Psoas muscle (tissue), 7 donors: ENCODE measurements at regions not wholly inside any gene's neighbourhood (a gene's known extent, or its start where the extent isn't known, plus 50 kb on each side); places are given as distances from the start of the nearest gene placed in this dataset.
A peak's percentile ranks its signal among the peaks of the same experiment; 100 is the strongest.

Experiments
- ATAC-seq, 4 donors: fragments of 200-7000 bp; cut with Tn5 transposase; one replicate each; pipeline ENCODE4 v1.9.1; 2020; ENCODE audit warnings: moderate library complexity in 3 of 4, mild to moderate bottlenecking in 2 of 4
- DNase-seq, 2 donors: peaks; one replicate each; pipeline ENCODE4 v3.0.0-alpha.2; 2020
- H3K27ac ChIP-seq: fragments of 200-600 bp; one replicate; pipeline ENCODE4 v1.8.0; 2022
- H3K27me3 ChIP-seq, 3 donors: fragments of 200-600 bp in 1 of 3; one replicate each; pipeline versions ENCODE4 v1.6.1 to v1.8.0; 2013 to 2022; ENCODE audit warnings: low read length in 2 of 3, mild to moderate bottlenecking in 2 of 3, moderate library complexity in 1 of 3; ENCODE audit not compliant: insufficient read depth in 3 of 3
- H3K36me3 ChIP-seq, 2 donors: fragments of 200-600 bp in 1 of 2; one replicate each; pipeline versions ENCODE4 v1.6.1 to v1.8.0; 2013 to 2022; ENCODE audit warnings: low read depth in 1 of 2, mild to moderate bottlenecking in 1 of 2, moderate library complexity in 1 of 2; ENCODE audit not compliant: insufficient read depth in 1 of 2
- H3K4me1 ChIP-seq: fragments of 200-600 bp; one replicate; pipeline ENCODE4 v1.8.0; 2022
- H3K4me3 ChIP-seq: fragments of 200-600 bp; one replicate; pipeline ENCODE4 v1.8.0; 2022; ENCODE audit warnings: mild to moderate bottlenecking
- H3K9me3 ChIP-seq: fragments of 200-600 bp; one replicate; pipeline ENCODE4 v1.8.0; 2022
- WGBS, 3 donors: extraction: QIAGEN DNeasy Blood & Tissue Kit; methylation state at CpG; one replicate each; pipeline versions ENCODE4 v1.1.6 to v1.1.7; 2013; 5-methylcytosine and 5-hydroxymethylcytosine counted together
- intact Hi-C, 2 donors: fragments of 100-400 bp; cut with DNase I; formaldehyde crosslinking; loops; one replicate each; pipeline versions ENCODE4 v1.11.0 to v1.14.2; 2022
- TF ChIP-seq, protein P1 (sequence below): fragments of 200-600 bp; IDR thresholded peaks from one replicate; pipeline ENCODE4 v1.8.0; 2022; ENCODE audit warnings: antibody characterized with exemption
- donor health status: healthy with polysubstance abuse.
- donor health status: DM: no; HTN: no; CAD: no; lungs with moderate emphysema.
- donor health status: Bipolar disorder and iron deficiency.
- donor health status: healthy.
- donor health status: DM: yes; HTN: yes; CAD: no.
- donor health status: DM: no; HTN: no; CAD: no.
- donor health status: DM: yes; HTN: yes; CAD: no.

DNA sequence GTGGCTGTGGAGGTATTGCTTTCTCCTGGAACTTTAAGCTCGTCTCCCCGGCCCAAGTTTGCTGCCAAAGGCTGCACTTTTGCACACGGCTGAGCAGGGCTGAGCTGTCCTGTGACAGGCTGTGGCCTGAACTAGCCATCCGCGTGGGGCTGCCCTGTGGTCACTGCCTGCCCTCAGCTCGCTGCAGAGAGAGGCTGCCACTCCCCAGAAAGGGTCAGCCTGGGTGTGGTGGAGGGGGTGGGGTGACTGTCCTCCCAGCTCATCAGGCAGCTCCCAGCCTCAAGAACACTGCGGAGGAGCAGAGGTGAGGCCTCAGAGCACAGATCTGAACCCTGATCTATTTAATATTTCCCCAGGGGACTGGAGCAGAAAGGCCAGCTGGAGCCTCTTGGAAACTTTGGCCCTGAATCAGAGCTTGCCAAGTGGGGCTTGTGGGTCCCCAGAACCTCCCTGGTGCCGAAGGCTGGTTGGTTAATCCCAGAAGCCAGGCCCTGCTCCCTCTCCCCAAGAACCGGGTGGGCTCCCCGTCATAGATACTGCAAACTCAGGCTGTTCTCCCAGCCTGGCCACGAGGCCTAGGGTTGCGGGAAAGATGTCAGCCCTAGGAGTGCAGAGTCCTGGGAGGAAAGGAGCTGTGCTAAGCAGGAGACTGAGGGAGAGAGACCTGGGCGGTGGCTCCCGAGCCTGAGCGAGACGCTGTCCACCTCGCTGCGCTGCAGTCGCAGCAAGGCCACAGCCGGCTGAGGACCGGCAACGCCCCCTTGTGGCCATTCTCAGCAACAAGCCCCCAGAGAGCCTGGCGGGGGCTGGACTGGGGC lies 125.1 kb upstream of the IPO9 start:
- Histone ChIP-seq H3K27ac (peak overlapping the region; percentile 42), H3K27me3 (no peaks in the 10 kb centered on the region), H3K36me3 (no peaks in the 10 kb centered on the region), H3K9me3 (peaks cover 3% of the 10 kb centered on the region), H3K4me1 (peaks cover 24% of the 10 kb centered on the region), H3K4me3 (no peak overlapping the region)
- ATAC-seq (peak; percentile 89 to 95 (median 93)), DNase-seq (peak; percentile 84 to 91)
- intact Hi-C loops: loop anchor here (1.0 kb wide), 1 partner anchor 145 kb away; no protein-coding TSS in a partner anchor
- TF ChIP-seq, protein P1, sequence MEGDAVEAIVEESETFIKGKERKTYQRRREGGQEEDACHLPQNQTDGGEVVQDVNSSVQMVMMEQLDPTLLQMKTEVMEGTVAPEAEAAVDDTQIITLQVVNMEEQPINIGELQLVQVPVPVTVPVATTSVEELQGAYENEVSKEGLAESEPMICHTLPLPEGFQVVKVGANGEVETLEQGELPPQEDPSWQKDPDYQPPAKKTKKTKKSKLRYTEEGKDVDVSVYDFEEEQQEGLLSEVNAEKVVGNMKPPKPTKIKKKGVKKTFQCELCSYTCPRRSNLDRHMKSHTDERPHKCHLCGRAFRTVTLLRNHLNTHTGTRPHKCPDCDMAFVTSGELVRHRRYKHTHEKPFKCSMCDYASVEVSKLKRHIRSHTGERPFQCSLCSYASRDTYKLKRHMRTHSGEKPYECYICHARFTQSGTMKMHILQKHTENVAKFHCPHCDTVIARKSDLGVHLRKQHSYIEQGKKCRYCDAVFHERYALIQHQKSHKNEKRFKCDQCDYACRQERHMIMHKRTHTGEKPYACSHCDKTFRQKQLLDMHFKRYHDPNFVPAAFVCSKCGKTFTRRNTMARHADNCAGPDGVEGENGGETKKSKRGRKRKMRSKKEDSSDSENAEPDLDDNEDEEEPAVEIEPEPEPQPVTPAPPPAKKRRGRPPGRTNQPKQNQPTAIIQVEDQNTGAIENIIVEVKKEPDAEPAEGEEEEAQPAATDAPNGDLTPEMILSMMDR: peak; percentile 98
- 10 to 18% (median 11%) methylated on average over 23 of the region's 23 CpGs for WGBS, 3 donors

DNA sequence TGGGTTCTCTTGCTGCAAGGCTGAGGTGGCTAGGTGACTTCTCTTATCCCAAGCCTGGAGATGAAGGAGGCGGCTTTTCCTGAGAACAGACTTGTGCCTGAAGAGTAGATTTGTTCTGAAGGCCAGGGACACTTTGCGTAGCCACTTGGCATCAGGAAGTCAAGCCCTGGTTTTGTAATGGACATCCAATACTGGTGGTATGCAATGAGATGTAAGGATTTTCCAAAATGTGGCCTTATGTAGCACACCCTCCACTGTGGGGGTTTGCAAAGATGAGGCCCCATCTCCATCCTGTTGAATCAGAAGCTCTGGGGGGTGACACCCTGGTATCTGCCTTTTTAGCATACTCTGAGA lies 124.5 kb upstream of the IPO9 start:
- TF ChIP-seq, protein P1: no peak

GRCh38 chr1:201705389-201705788 lies 123.6 kb upstream of the IPO9 start:
- 65 to 86% (median 69%) methylated on average over 9 of the region's 9 CpGs for WGBS, 3 donors
- Histone ChIP-seq H3K4me1 (peaks cover 24% of the 10 kb centered on the region), H3K9me3 (peaks cover 3% of the 10 kb centered on the region), H3K27me3 (no peaks in the 10 kb centered on the region), H3K4me3 (no peak overlapping the region), H3K36me3 (no peaks in the 10 kb centered on the region), H3K27ac (no peak overlapping the region)
- intact Hi-C loops: no loop called here
- DNase-seq (no peak), ATAC-seq (no peak)
- TF ChIP-seq, protein P1: no peak

More for the DNA sequence above, 124.5 kb upstream of the IPO9 start:
- intact Hi-C loops: loop anchor here (1.0 kb wide), 1 partner anchor 145 kb away; no protein-coding TSS in a partner anchor
- DNase-seq (no peak), ATAC-seq (no peak)
- no peaks in the 10 kb centered on the region for H3K27me3 ChIP-seq
- H3K4me1 ChIP-seq: peaks cover 24% of the 10 kb centered on the region
- H3K36me3 ChIP-seq: no peaks in the 10 kb centered on the region
- peaks cover 3% of the 10 kb centered on the region for H3K9me3 ChIP-seq
- 50 to 65% (median 63%) methylated on average over 2 of the region's 2 CpGs for WGBS, 3 donors
- H3K4me3 ChIP-seq: no peak overlapping the region
- H3K27ac ChIP-seq: no peak overlapping the region

DNA sequence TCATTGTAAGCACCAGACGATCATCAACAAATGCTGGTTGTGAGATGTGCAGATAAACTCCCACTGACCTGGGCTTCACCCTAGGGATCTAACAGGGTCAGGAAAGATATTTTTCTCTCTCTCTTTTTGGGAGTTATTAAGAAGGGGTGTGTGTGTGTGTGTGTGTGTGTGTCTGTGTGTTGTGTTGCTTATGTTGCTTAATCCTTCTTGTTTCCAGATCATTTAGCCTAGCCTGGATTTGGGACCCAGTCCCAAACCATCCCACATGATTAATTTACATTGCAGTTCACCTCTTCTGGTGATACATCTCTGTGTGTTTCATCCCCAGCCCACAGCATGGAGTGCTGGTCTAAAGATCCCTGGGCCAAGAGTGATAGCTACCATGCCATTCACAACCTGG lies 122.8 kb upstream of the IPO9 start:
- H3K36me3 ChIP-seq: no peaks in the 10 kb centered on the region
- H3K27ac ChIP-seq: no peak overlapping the region
- H3K4me3 ChIP-seq: no peak overlapping the region
- peaks cover 3% of the 10 kb centered on the region for H3K9me3 ChIP-seq
- no peaks in the 10 kb centered on the region for H3K27me3 ChIP-seq
- no peak for ATAC-seq
- 45 to 50% (median 48%) methylated on average over 1 of the region's 1 CpG for WGBS, 3 donors
- intact Hi-C loops: no loop called here
- TF ChIP-seq, protein P1: no peak
- peaks cover 27% of the 10 kb centered on the region for H3K4me1 ChIP-seq
- no peak for DNase-seq
